ENCODE measurements at regions not wholly inside any gene's neighbourhood (a gene's known extent, or its start where the extent isn't known, plus 50 kb on each side); places are given as distances from the start of the nearest gene placed in this dataset.
A peak's percentile ranks its signal among the peaks of the same experiment; 100 is the strongest.

GRCh38 chr13:112194167-112194530, 127.2 kb downstream of the SOX1 start:
- no peaks in the 10 kb centered on the region for H3K4me1 ChIP-seq
- DNase-seq, result no peak
- no peak overlapping the region for H3K27ac ChIP-seq
- no peaks in the 10 kb centered on the region for H3K9me3 ChIP-seq
- H3K36me3 ChIP-seq (ENCODE audit: low read depth, missing control alignments), result no peaks in the 10 kb centered on the region
- TF ChIP-seq POLR2A (IDR thresholded peaks at IDR 0.05) (no peak), CTCF (IDR thresholded peaks at IDR 0.05) (no peak)
- intact Hi-C loops (cut with DNase I; ENCODE audit: low total_unique reads), result no loop called here
- H3K4me3 ChIP-seq, result peak overlapping the region in 1 of 2 donors; percentile 43
- H3K27me3 ChIP-seq, result no peaks in the 10 kb centered on the region
- WGBS, 2 donors, result 72 to 89% methylated on average over 19 to 22 of the region's 22 CpGs

- intact Hi-C loops (cut with DNase I; ENCODE audit: low total_unique reads), result no loop called here
- no peaks in the 10 kb centered on the region for H3K27me3 ChIP-seq
- TF ChIP-seq CTCF (IDR thresholded peaks at IDR 0.05) (no peak), POLR2A (IDR thresholded peaks at IDR 0.05) (no peak)
- H3K4me1 ChIP-seq, result no peaks in the 10 kb centered on the region
- WGBS, 2 donors, result 67 to 71% methylated on average over 22 to 31 of the region's 31 CpGs
- H3K27ac ChIP-seq, result no peak overlapping the region
- peak overlapping the region in 1 of 2 donors; percentile 43 for H3K4me3 ChIP-seq
- no peaks in the 10 kb centered on the region for H3K36me3 ChIP-seq (ENCODE audit: low read depth, missing control alignments)
- DNase-seq, result no peak
- H3K9me3 ChIP-seq, result no peaks in the 10 kb centered on the region
Observed at GRCh38 chr13:112194579-112194978, 127.6 kb downstream of the SOX1 start.

GRCh38 chr13:112198396-112199010, 131.6 kb downstream of the SOX1 start:
- intact Hi-C loops (cut with DNase I; ENCODE audit: low total_unique reads), result no loop called here
- Histone ChIP-seq H3K27ac (no peak overlapping the region), H3K9me3 (no peaks in the 10 kb centered on the region), H3K36me3 (ENCODE audit: low read depth, missing control alignments) (no peaks in the 10 kb centered on the region), H3K27me3 (no peaks in the 10 kb centered on the region), H3K4me1 (no peaks in the 10 kb centered on the region), H3K4me3 (no peak overlapping the region)
- 85% methylated on average over 12 to 17 of the region's 17 CpGs for WGBS, 2 donors
- no peak for DNase-seq
- no peak for TF ChIP-seq CTCF (IDR thresholded peaks at IDR 0.05)
- no peak for TF ChIP-seq POLR2A (IDR thresholded peaks at IDR 0.05)

- H3K4me3 ChIP-seq, result no peak overlapping the region
- peaks cover 5% of the 10 kb centered on the region for H3K4me1 ChIP-seq
- no peak for DNase-seq
- H3K27me3 ChIP-seq, result no peaks in the 10 kb centered on the region
- H3K9me3 ChIP-seq, result no peaks in the 10 kb centered on the region
- 77 to 84% methylated on average over 10 of the region's 10 CpGs for WGBS, 2 donors
- H3K36me3 ChIP-seq (ENCODE audit: low read depth, missing control alignments), result no peaks in the 10 kb centered on the region
- H3K27ac ChIP-seq, result no peak overlapping the region
- intact Hi-C loops (cut with DNase I; ENCODE audit: low total_unique reads), result no loop called here
- TF ChIP-seq POLR2A (IDR thresholded peaks at IDR 0.05) (no peak), CTCF (IDR thresholded peaks at IDR 0.05) (no peak)
Observed at GRCh38 chr13:112200200-112200599, 133.3 kb downstream of the SOX1 start.

- intact Hi-C loops (cut with DNase I; ENCODE audit: low total_unique reads), result no loop called here
- WGBS, 2 donors, result 88 to 92% methylated on average over 17 to 19 of the region's 19 CpGs
- H3K27me3 ChIP-seq, result no peaks in the 10 kb centered on the region
- H3K9me3 ChIP-seq, result no peaks in the 10 kb centered on the region
- H3K4me3 ChIP-seq, result no peak overlapping the region
- TF ChIP-seq CTCF (IDR thresholded peaks at IDR 0.05) (no peak), POLR2A (IDR thresholded peaks at IDR 0.05) (no peak)
- no peaks in the 10 kb centered on the region for H3K36me3 ChIP-seq (ENCODE audit: low read depth, missing control alignments)
- H3K27ac ChIP-seq, result no peak overlapping the region
- no peak for DNase-seq
- peaks cover 7% of the 10 kb centered on the region for H3K4me1 ChIP-seq
Observed at GRCh38 chr13:112202266-112202665, 135.3 kb downstream of the SOX1 start.

Data from testis (tissue), 2 donors.